ENCODE measurements at regions not wholly inside any gene's neighbourhood (a gene's known extent, or its start where the extent isn't known, plus 50 kb on each side); places are given as distances from the start of the nearest gene placed in this dataset.

GRCh38 chr16:86773354-86773715, 195.0 kb downstream of the FOXL1 start:
- DNase-seq (ENCODE audit: low read depth): no peak

GRCh38 chr16:86774931-86775330, 196.6 kb downstream of the FOXL1 start:
- no peak for DNase-seq (ENCODE audit: low read depth)

- DNase-seq (ENCODE audit: low read depth): no peak
These were observed 197.2 kb downstream of the FOXL1 start for GRCh38 chr16:86775511-86775921.

GRCh38 chr16:86777381-86777946, 199.1 kb downstream of the FOXL1 start:
- no peak for DNase-seq (ENCODE audit: low read depth)

GRCh38 chr16:86778108-86778745, 199.9 kb downstream of the FOXL1 start:
- no peak for DNase-seq (ENCODE audit: low read depth)

- DNase-seq (ENCODE audit: low read depth): no peak
These were observed 200.6 kb downstream of the FOXL1 start for GRCh38 chr16:86778978-86779377.

- DNase-seq (ENCODE audit: low read depth): no peak
These were observed 202.7 kb downstream of the FOXL1 start for GRCh38 chr16:86781046-86781445.

GRCh38 chr16:86783636-86784626, 205.6 kb downstream of the FOXL1 start:
- no peak for DNase-seq (ENCODE audit: low read depth)

GRCh38 chr16:86786338-86786737, 208.0 kb downstream of the FOXL1 start:
- no peak for DNase-seq (ENCODE audit: low read depth)

GRCh38 chr16:86786994-86787393, 208.6 kb downstream of the FOXL1 start:
- DNase-seq (ENCODE audit: low read depth): no peak

- DNase-seq (ENCODE audit: low read depth): no peak
These were observed 209.2 kb downstream of the FOXL1 start for GRCh38 chr16:86787538-86787937.

GRCh38 chr16:86789621-86790051, 211.3 kb downstream of the FOXL1 start:
- DNase-seq (ENCODE audit: low read depth): no peak

GRCh38 chr16:86791287-86792035, 213.1 kb downstream of the FOXL1 start:
- no peak for DNase-seq (ENCODE audit: low read depth)

GRCh38 chr16:86794216-86794864, 216.0 kb downstream of the FOXL1 start:
- no peak for DNase-seq (ENCODE audit: low read depth)

- no peak for DNase-seq (ENCODE audit: low read depth)
These were observed 219.4 kb downstream of the FOXL1 start for GRCh38 chr16:86797700-86798099.

GRCh38 chr16:86798247-86799041, 220.1 kb downstream of the FOXL1 start:
- no peak for DNase-seq (ENCODE audit: low read depth)

GRCh38 chr16:86799367-86799766, 221.0 kb downstream of the FOXL1 start:
- no peak for DNase-seq (ENCODE audit: low read depth)

- no peak for DNase-seq (ENCODE audit: low read depth)
These were observed 222.5 kb downstream of the FOXL1 start for GRCh38 chr16:86800894-86801293.

GRCh38 chr16:86802013-86802412, 223.7 kb downstream of the FOXL1 start:
- no peak for DNase-seq (ENCODE audit: low read depth)

- DNase-seq (ENCODE audit: low read depth): no peak
These were observed 226.8 kb downstream of the FOXL1 start for GRCh38 chr16:86805188-86805587.
